H9 (cell line): ENCODE measurements at regions not wholly inside any gene's neighbourhood (a gene's known extent, or its start where the extent isn't known, plus 50 kb on each side); places are given as distances from the start of the nearest gene placed in this dataset.

Experiments used
- DNase-seq: peaks from one replicate; pipeline ENCODE4 v3.0.0-alpha.2; 2017
- H2AFZ ChIP-seq: one replicate; pipeline ENCODE4 v1.6.1; 2013; ENCODE audit warnings: mild to moderate bottlenecking, low read length, control low read depth, moderate library complexity
- H2AK5ac ChIP-seq: 2 replicates; pipeline ENCODE4 v1.6.1; 2013; ENCODE audit warnings: low read length, control low read depth, mixed read lengths; ENCODE audit not compliant: insufficient read length
- H2BK120ac ChIP-seq: one replicate; pipeline ENCODE4 v1.6.1; 2013; ENCODE audit warnings: low read depth, mild to moderate bottlenecking, low read length, control low read depth, inconsistent platforms; ENCODE audit not compliant: poor library complexity, severe bottlenecking
- H2BK12ac ChIP-seq: 2 replicates; pipeline ENCODE4 v1.6.1; 2013; ENCODE audit warnings: low read length, control low read depth, mixed read lengths, low read depth; ENCODE audit not compliant: insufficient read length
- H2BK15ac ChIP-seq: 2 replicates; pipeline ENCODE4 v1.6.1; 2013; ENCODE audit warnings: low read depth, low read length, control low read depth
- H2BK20ac ChIP-seq: one replicate; pipeline ENCODE4 v1.6.1; 2013; ENCODE audit warnings: low read depth, mild to moderate bottlenecking, low read length, control low read depth, inconsistent platforms; ENCODE audit not compliant: poor library complexity, severe bottlenecking
- H2BK5ac ChIP-seq: 2 replicates; pipeline ENCODE4 v1.6.1; 2013; ENCODE audit warnings: low read length, control low read depth, mixed read lengths; ENCODE audit not compliant: insufficient read length
- H3K14ac ChIP-seq: 2 replicates; pipeline ENCODE4 v1.6.1; 2013; ENCODE audit warnings: low read length, control low read depth; ENCODE audit not compliant: insufficient read depth
- H3K18ac ChIP-seq: 2 replicates; pipeline ENCODE4 v1.6.1; 2013; ENCODE audit warnings: low read depth, mild to moderate bottlenecking, mixed read lengths, low read length, control low read depth; ENCODE audit not compliant: insufficient read length
- H3K23ac ChIP-seq: 2 replicates; pipeline ENCODE4 v1.6.1; 2013; ENCODE audit warnings: low read length, control low read depth, mixed read lengths, low read depth; ENCODE audit not compliant: insufficient read length
- H3K23me2 ChIP-seq: 2 replicates; pipeline ENCODE4 v1.6.1; 2013; ENCODE audit warnings: low read depth, mild to moderate bottlenecking, mixed read lengths, low read length, control low read depth; ENCODE audit not compliant: insufficient read length, poor library complexity, severe bottlenecking
- H3K27ac ChIP-seq: 2 replicates; pipeline ENCODE4 v1.5.1; 2013; ENCODE audit warnings: low read length, control low read depth, mixed read lengths, low read depth; ENCODE audit not compliant: insufficient read length
- H3K27me3 ChIP-seq: 2 replicates; pipeline ENCODE4 v1.6.1; 2013; ENCODE audit warnings: low read length, control low read depth, inconsistent platforms; ENCODE audit not compliant: insufficient read depth
- H3K4ac ChIP-seq: 2 replicates; pipeline ENCODE4 v1.6.1; 2013; ENCODE audit warnings: low read depth, mild to moderate bottlenecking, control low read depth, inconsistent platforms, low read length, moderate library complexity
- H3K4me1 ChIP-seq: 2 replicates; pipeline ENCODE4 v1.6.1; 2013; ENCODE audit warnings: low read length, control low read depth, inconsistent platforms; ENCODE audit not compliant: insufficient read depth
- H3K4me2 ChIP-seq: 2 replicates; pipeline ENCODE4 v1.6.1; 2013; ENCODE audit warnings: low read length, control low read depth, mixed read lengths; ENCODE audit not compliant: insufficient read length, insufficient read depth
- H3K56ac ChIP-seq: 2 replicates; pipeline ENCODE4 v1.6.1; 2013; ENCODE audit warnings: low read depth, mild to moderate bottlenecking, mixed read lengths, low read length, control low read depth; ENCODE audit not compliant: insufficient read length
- H3K79me1 ChIP-seq: 2 replicates; pipeline ENCODE4 v1.6.1; 2013; ENCODE audit warnings: low read depth, mild to moderate bottlenecking, moderate library complexity, low read length, control low read depth, inconsistent platforms; ENCODE audit not compliant: insufficient read depth, poor library complexity, severe bottlenecking
- H3K79me2 ChIP-seq: 2 replicates; pipeline ENCODE4 v1.6.1; 2013; ENCODE audit warnings: low read length, control low read depth, inconsistent platforms; ENCODE audit not compliant: insufficient read depth
- H3K9ac ChIP-seq: 2 replicates; pipeline ENCODE4 v1.6.1; 2013; ENCODE audit warnings: low read length, control low read depth, mixed read lengths; ENCODE audit not compliant: insufficient read length; ENCODE audit errors: extremely low read depth
- H3K9me3 ChIP-seq: one replicate; pipeline ENCODE4 v1.6.1; 2013; ENCODE audit warnings: low read depth, low read length, inconsistent platforms; ENCODE audit not compliant: control insufficient read depth
- H3T11ph ChIP-seq: one replicate; pipeline ENCODE4 v1.6.1; 2013; ENCODE audit warnings: mild to moderate bottlenecking, low read length, control low read depth, inconsistent platforms
- H4K20me1 ChIP-seq: one replicate; pipeline ENCODE4 v1.6.1; 2013; ENCODE audit not compliant: control insufficient read depth, insufficient read length, insufficient read depth
- H4K5ac ChIP-seq: 2 replicates; pipeline ENCODE4 v1.6.1; 2013; ENCODE audit warnings: low read depth, mild to moderate bottlenecking, mixed read lengths, low read length, control low read depth; ENCODE audit not compliant: insufficient read length
- H4K8ac ChIP-seq: replicated peaks from 2 replicates; pipeline ENCODE4 v1.6.1; 2013; ENCODE audit warnings: low read length, control low read depth, mixed read lengths, low read depth; ENCODE audit not compliant: insufficient read length
- H4K91ac ChIP-seq: 2 replicates; pipeline ENCODE4 v1.6.1; 2013; ENCODE audit warnings: low read depth, mild to moderate bottlenecking, moderate library complexity, mixed read lengths, low read length, control low read depth; ENCODE audit not compliant: insufficient read length
- H3K27ac Mint-ChIP-seq, 3 experiments: 2 replicates in 2 of 3; 3 replicates in 1 of 3; pipeline ENCODE4 v1.8.0; 2020 to 2021; ENCODE audit warnings: mixed read lengths in 3 of 3, mild to moderate bottlenecking in 1 of 3, moderate library complexity in 1 of 3
- H3K27me3 Mint-ChIP-seq: 2 replicates; pipeline ENCODE4 v1.8.0; 2021; ENCODE audit warnings: low read depth, mild to moderate bottlenecking, moderate library complexity, mixed read lengths
- H3K36me3 Mint-ChIP-seq, 3 experiments: 2 replicates in 2 of 3; 3 replicates in 1 of 3; pipeline ENCODE4 v1.8.0; 2020 to 2021; ENCODE audit warnings: low read depth in 3 of 3, mixed read lengths in 3 of 3; ENCODE audit not compliant: insufficient read depth in 1 of 3
- H3K4me1 Mint-ChIP-seq, 2 experiments: 2 replicates each; pipeline ENCODE4 v1.8.0; 2020; ENCODE audit warnings: mixed read lengths in 2 of 2
- H3K4me3 Mint-ChIP-seq, 2 experiments: 2 replicates in 1 of 2; 3 replicates in 1 of 2; pipeline ENCODE4 v1.8.0; 2020 to 2021; ENCODE audit warnings: mild to moderate bottlenecking in 2 of 2, mixed read lengths in 2 of 2, moderate library complexity in 1 of 2
- H3K9me3 Mint-ChIP-seq, 2 experiments: 2 replicates in 1 of 2; 3 replicates in 1 of 2; pipeline ENCODE4 v1.8.0; 2020; ENCODE audit warnings: mild to moderate bottlenecking in 2 of 2, mixed read lengths in 2 of 2, moderate library complexity in 1 of 2
- WGBS: extraction: QIAGEN DNeasy Blood & Tissue Kit; methylation state at CpG from one replicate; pipeline ENCODE4 v1.1.7; 2013; ENCODE audit warnings: missing lambda C conversion rate, low lambda C conversion rate, mixed read lengths; ENCODE audit not compliant: insufficient read length; ENCODE audit errors: extremely low coverage; 5-methylcytosine and 5-hydroxymethylcytosine counted together
- TF ChIP-seq, protein P1 (sequence below): fragments of 200-600 bp; sonication (generic); conservative IDR thresholded peaks from 3 replicates; pipeline ENCODE4 v1.8.0; 2021; ENCODE audit warnings: antibody characterized with exemption, mild to moderate bottlenecking

DNA sequence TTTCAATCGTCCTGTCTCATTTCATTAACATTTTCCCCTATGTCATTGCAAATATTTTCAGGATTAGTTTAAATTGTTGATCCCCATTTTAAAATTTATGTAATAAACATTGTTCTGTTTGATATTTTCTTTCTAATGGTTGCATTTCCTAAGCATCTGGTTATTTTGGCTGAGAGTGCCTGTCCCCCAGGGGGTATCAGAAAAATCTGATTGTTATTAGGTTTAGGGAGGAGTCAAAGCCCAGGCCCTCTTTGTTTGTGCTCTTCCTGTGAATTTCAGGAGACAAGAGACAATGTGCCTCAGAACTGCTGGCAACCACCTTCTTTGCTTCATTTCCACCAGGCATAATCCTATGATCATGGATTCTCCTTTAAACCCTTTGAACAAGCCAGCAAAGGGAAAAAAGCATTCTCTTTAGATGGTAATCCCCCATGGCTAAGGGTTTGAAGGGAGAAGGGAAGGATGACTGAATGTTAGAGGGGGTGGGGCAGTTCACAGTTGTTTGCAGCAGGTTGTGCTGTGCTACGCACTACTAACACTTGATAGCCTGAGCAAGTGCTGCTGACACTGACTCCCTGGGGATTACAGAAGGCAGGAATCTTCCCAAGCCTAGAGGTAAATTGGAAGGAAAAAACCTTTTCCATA, 462.4 kb upstream of the LRRC4C start:
- H3K14ac ChIP-seq = no peak overlapping the region
- H2BK5ac ChIP-seq = no peak overlapping the region
- Mint-ChIP-seq H3K4me1 (peaks cover 20 to 22% of the 10 kb centered on the region in 2 experiments), H3K27me3 (no peaks in the 10 kb centered on the region), H3K9me3 (peaks cover 10 to 11% of the 10 kb centered on the region in 2 experiments), H3K4me3 (no peak overlapping the region), H3K36me3 (peaks cover 6 to 17% (median 11%) of the 10 kb centered on the region in 3 experiments), H3K27ac (0 out of 7 replicates have a peak overlapping the region, but pooled peaks of 1 of the 3 experiments have one; percentile 24)
- no peak overlapping the region for H3T11ph ChIP-seq
- H3K23me2 ChIP-seq = no peaks in the 10 kb centered on the region
- H4K91ac ChIP-seq = no peak overlapping the region
- TF ChIP-seq, protein P1, sequence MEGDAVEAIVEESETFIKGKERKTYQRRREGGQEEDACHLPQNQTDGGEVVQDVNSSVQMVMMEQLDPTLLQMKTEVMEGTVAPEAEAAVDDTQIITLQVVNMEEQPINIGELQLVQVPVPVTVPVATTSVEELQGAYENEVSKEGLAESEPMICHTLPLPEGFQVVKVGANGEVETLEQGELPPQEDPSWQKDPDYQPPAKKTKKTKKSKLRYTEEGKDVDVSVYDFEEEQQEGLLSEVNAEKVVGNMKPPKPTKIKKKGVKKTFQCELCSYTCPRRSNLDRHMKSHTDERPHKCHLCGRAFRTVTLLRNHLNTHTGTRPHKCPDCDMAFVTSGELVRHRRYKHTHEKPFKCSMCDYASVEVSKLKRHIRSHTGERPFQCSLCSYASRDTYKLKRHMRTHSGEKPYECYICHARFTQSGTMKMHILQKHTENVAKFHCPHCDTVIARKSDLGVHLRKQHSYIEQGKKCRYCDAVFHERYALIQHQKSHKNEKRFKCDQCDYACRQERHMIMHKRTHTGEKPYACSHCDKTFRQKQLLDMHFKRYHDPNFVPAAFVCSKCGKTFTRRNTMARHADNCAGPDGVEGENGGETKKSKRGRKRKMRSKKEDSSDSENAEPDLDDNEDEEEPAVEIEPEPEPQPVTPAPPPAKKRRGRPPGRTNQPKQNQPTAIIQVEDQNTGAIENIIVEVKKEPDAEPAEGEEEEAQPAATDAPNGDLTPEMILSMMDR = peak; percentile 19; the same call in 1 of the 3 replicates
- no peak overlapping the region for H2BK12ac ChIP-seq
- peak overlapping the region; percentile 4 for H2AFZ ChIP-seq
- no peak overlapping the region for H2AK5ac ChIP-seq
- H3K27me3 ChIP-seq = no peaks in the 10 kb centered on the region
- no peak overlapping the region for H3K56ac ChIP-seq
- no peak overlapping the region for H3K27ac ChIP-seq
- H3K4me2 ChIP-seq = peak overlapping the region; percentile 9
- H4K20me1 ChIP-seq = no peaks in the 10 kb centered on the region
- no CpG with 5 or more reads among the region's 2 CpGs for WGBS
- H3K18ac ChIP-seq = no peak overlapping the region
- no peaks in the 10 kb centered on the region for H3K79me1 ChIP-seq
- H3K9me3 ChIP-seq = no peaks in the 10 kb centered on the region
- DNase-seq = peak; percentile 46
- H3K4me1 ChIP-seq = peaks cover 3% of the 10 kb centered on the region; the same call in 1 of the 2 replicates
- no peak overlapping the region for H2BK20ac ChIP-seq
- H4K8ac ChIP-seq = no peak overlapping the region
- H4K5ac ChIP-seq = no peak overlapping the region
- no peak overlapping the region for H2BK120ac ChIP-seq
- no peak overlapping the region for H3K23ac ChIP-seq
- H2BK15ac ChIP-seq = no peak overlapping the region
- no peak overlapping the region for H3K9ac ChIP-seq
- no peak overlapping the region for H3K4ac ChIP-seq
- H3K79me2 ChIP-seq = no peaks in the 10 kb centered on the region
